HCT116 (cell line): ENCODE measurements at regions not wholly inside any gene's neighbourhood (a gene's known extent, or its start where the extent isn't known, plus 50 kb on each side); places are given as distances from the start of the nearest gene placed in this dataset.

Source experiments
- ATAC-seq: fragments of 200-7000 bp; cut with Tn5 transposase; 2 replicates; pipeline ENCODE4 v1.9.1; 2020; ENCODE audit warnings: mild to moderate bottlenecking, moderate library complexity
- BruUV-seq: library from RNA; stranded (reverse); fragments of 400-500 nt; replicated peaks from 2 replicates; lab custom pipeline; 2021; lab: Mats Ljungman, UMichigan
- CTCF ChIA-PET: fragments of 300-600 bp; sonication (Branson Sonifier 250); formaldehyde crosslinking; loops from one replicate; lab custom pipeline; 2021; ENCODE audit warnings: antibody characterized with exemption; lab: Charles Lee
- POLR2A ChIA-PET: fragments of 300-600, 350-600 bp; sonication (Branson Sonifier 250); formaldehyde crosslinking; loops from one replicate; lab custom pipeline; 2021; ENCODE audit warnings: antibody characterized with exemption; lab: Charles Lee
- RAD21 ChIA-PET, 2 experiments: fragments of 300-600 bp; sonication (Branson Sonifier 250); formaldehyde crosslinking; loops; one replicate each; lab custom pipeline; 2023; ENCODE audit warnings: low total read pairs in 2 of 2; ENCODE audit not compliant: uncharacterized antibody in 2 of 2, unreplicated experiment in 2 of 2, low non-redundant PET in 1 of 2; lab: Charles Lee
- DNase-seq: peaks from one replicate; pipeline ENCODE4 v3.0.0-alpha.2; 2010; ENCODE audit warnings: low read depth, low spot score
- H2AFZ ChIP-seq: fragments of 200-600 bp; shearing (Covaris generic), sonication (generic); 2 replicates; pipeline ENCODE4 v1.6.1; 2017; ENCODE audit warnings: low read depth, mixed run types, mixed read lengths, antibody characterized with exemption, low read length; ENCODE audit not compliant: poor library complexity, severe bottlenecking
- H3K27ac ChIP-seq: 2 replicates; pipeline ENCODE4 v1.5.1; 2012; ENCODE audit warnings: low read depth, low read length
- H3K27me3 ChIP-seq: fragments of 200-600 bp; sonication (generic); 2 replicates; pipeline ENCODE4 v1.6.1; 2016; ENCODE audit warnings: mixed run types, low read length, mixed read lengths; ENCODE audit not compliant: insufficient read depth
- H3K36me3 ChIP-seq, 2 experiments: fragments of 200-500 bp in 1 of 2; fragments of 200-600 bp in 1 of 2; sonication (Bioruptor generic) in 1 of 2; sonication (generic) in 1 of 2; 2 replicates each; pipeline versions ENCODE4 v1.5.1 to v1.6.1; 2014 to 2016; ENCODE audit warnings: low read length in 2 of 2, inconsistent platforms in 1 of 2, mixed read lengths in 1 of 2, mixed run types in 1 of 2; ENCODE audit not compliant: insufficient read depth in 2 of 2, control insufficient read depth in 1 of 2
- H3K4me1 ChIP-seq, 2 experiments: fragments of 200-600 bp in 1 of 2; sonication (generic) in 1 of 2; 2 replicates each; pipeline versions ENCODE4 v1.5.1 to v1.6.1; 2012 to 2017; ENCODE audit warnings: low read length in 2 of 2, inconsistent platforms in 1 of 2, mild to moderate bottlenecking in 1 of 2, mixed read lengths in 1 of 2, mixed run types in 1 of 2, moderate library complexity in 1 of 2; ENCODE audit not compliant: insufficient read depth in 2 of 2, control insufficient read depth in 1 of 2
- H3K4me2 ChIP-seq: fragments of 200-600 bp; sonication (generic); 2 replicates; pipeline ENCODE4 v1.6.1; 2017; ENCODE audit warnings: mixed run types, low read length, mixed read lengths
- H3K4me3 ChIP-seq, 2 experiments: fragments of 200-600 bp in 1 of 2; sonication (generic) in 1 of 2; replicated peaks in 1 of 2; 2 replicates each; pipeline ENCODE4 v1.5.1; 2011 to 2016; ENCODE audit warnings: low read length in 2 of 2, control low read depth in 1 of 2, low read depth in 1 of 2, mild to moderate bottlenecking in 1 of 2, mixed read lengths in 1 of 2, mixed run types in 1 of 2
- H3K79me2 ChIP-seq: fragments of 200-600 bp; sonication (generic); 2 replicates; pipeline ENCODE4 v1.6.1; 2017; ENCODE audit warnings: mild to moderate bottlenecking, mixed run types, low read length, moderate library complexity, mixed read lengths; ENCODE audit not compliant: insufficient read depth
- H3K9ac ChIP-seq: fragments of 200-600 bp; sonication (generic); 2 replicates; pipeline ENCODE4 v1.6.1; 2016; ENCODE audit warnings: low read length, mixed read lengths
- H3K9me2 ChIP-seq: fragments of 200-600 bp; sonication (generic), shearing (Covaris generic); 2 replicates; pipeline ENCODE4 v1.6.1; 2017; ENCODE audit warnings: mixed run types, mild to moderate bottlenecking, moderate library complexity; ENCODE audit not compliant: insufficient read depth
- H3K9me3 ChIP-seq, 2 experiments: fragments of 200-500 bp in 1 of 2; fragments of 200-600 bp in 1 of 2; sonication (Bioruptor generic) in 1 of 2; sonication (generic) in 1 of 2; 2 replicates each; pipeline ENCODE4 v1.6.1; 2014 to 2017; ENCODE audit warnings: low read length in 2 of 2, mixed read lengths in 2 of 2, inconsistent platforms in 1 of 2, low read depth in 1 of 2, mild to moderate bottlenecking in 1 of 2, mixed run types in 1 of 2, moderate library complexity in 1 of 2; ENCODE audit not compliant: control insufficient read depth in 1 of 2, insufficient read depth in 1 of 2
- H4K20me1 ChIP-seq: fragments of 200-600 bp; sonication (generic), shearing (Covaris generic); 2 replicates; pipeline ENCODE4 v1.6.1; 2017; ENCODE audit warnings: mixed run types, mild to moderate bottlenecking, moderate library complexity; ENCODE audit not compliant: insufficient read depth
- CEBPB ChIP-seq: IDR thresholded peaks from 2 replicates; pipeline ENCODE4 v1.6.1; 2012; ENCODE audit warnings: low read depth
- EZH2 ChIP-seq: fragments of 200-600 bp; sonication (generic); IDR thresholded peaks from 2 replicates; pipeline ENCODE4 v1.6.1; 2017; ENCODE audit warnings: antibody characterized with exemption, mixed run types
- EZH2phosphoT487 ChIP-seq: fragments of 200-600 bp; IDR thresholded peaks from 2 replicates; pipeline ENCODE4 v1.6.1; 2018; ENCODE audit warnings: antibody characterized with exemption, borderline replicate concordance
- POLR2AphosphoS5 ChIP-seq: IDR thresholded peaks from 2 replicates; pipeline ENCODE4 v1.6.1; 2011; ENCODE audit warnings: mild to moderate bottlenecking, low read depth, low read length, moderate library complexity
- RAD21 ChIP-seq: IDR thresholded peaks from 2 replicates; pipeline ENCODE4 v1.6.1; 2012; ENCODE audit warnings: low read depth, mild to moderate bottlenecking
- SIN3A ChIP-seq: IDR thresholded peaks from 2 replicates; pipeline ENCODE4 v1.6.1; 2012; ENCODE audit warnings: low read depth
- TCF7L2 ChIP-seq: IDR thresholded peaks from 2 replicates; pipeline ENCODE4 v1.7.0; 2011; ENCODE audit warnings: borderline replicate concordance, inconsistent platforms; ENCODE audit not compliant: insufficient read depth, insufficient read length; ENCODE audit errors: extremely low read depth
- ZFX ChIP-seq: fragments of 450-650 bp; IDR thresholded peaks from 2 replicates; pipeline ENCODE4 v1.6.1; 2017
- ZNF274 ChIP-seq: fragments of 200-500 bp; sonication (Bioruptor generic); IDR thresholded peaks from 2 replicates; pipeline ENCODE4 v1.6.1; 2014; ENCODE audit warnings: mild to moderate bottlenecking, low read depth, low read length, inconsistent platforms
- intact Hi-C: fragments of 100-400 bp; cut with micrococcal nuclease; formaldehyde crosslinking; loops from 2 replicates; pipeline ENCODE4 v1.10.0; 2022
- TF ChIP-seq, protein P1 (sequence below): IDR thresholded peaks from 2 replicates; pipeline ENCODE4 v1.6.1; 2012
- TF ChIP-seq, protein P2 (sequence below): IDR thresholded peaks from 2 replicates; pipeline ENCODE4 v1.6.1; 2011; ENCODE audit warnings: mild to moderate bottlenecking, low read length, moderate library complexity; ENCODE audit not compliant: insufficient replicate concordance; ENCODE audit errors: extremely low read depth
- TF ChIP-seq, protein P3 (sequence below): IDR thresholded peaks from 2 replicates; pipeline ENCODE4 v1.6.1; 2012; ENCODE audit warnings: low read depth

DNA sequence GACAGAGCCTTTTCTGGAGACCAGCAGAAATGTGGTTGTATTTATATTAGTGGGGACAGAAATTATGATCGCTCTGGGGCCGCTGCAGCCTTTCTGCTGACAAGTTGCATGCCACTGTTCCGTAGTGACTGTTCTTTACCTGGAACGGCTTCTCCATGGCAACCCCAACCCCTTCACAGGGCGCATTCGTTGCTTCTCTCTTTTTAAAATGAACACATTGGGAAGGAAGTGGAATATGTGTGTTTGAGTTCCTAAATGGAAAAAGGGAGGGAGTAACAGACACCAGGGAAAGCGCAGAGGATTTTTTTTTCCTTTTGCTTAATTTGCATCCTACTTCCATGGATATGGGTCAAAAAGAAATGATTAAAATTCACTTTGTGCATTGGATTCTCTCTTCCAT, 482.0 kb upstream of the SUCLG2 start:
- BruUV-seq, result no TSS peak
- H2AFZ ChIP-seq, result no peak overlapping the region

More for the DNA sequence above, 482.0 kb upstream of the SUCLG2 start:
- CTCF ChIA-PET, result no interaction called here
- Histone ChIP-seq H3K4me2 (no peak overlapping the region), H3K9ac (no peak overlapping the region), H4K20me1 (no peaks in the 10 kb centered on the region), H3K4me3 (no peak overlapping the region), H3K36me3 (no peaks in the 10 kb centered on the region), H3K9me2 (no peaks in the 10 kb centered on the region), H3K4me1 (no peaks in the 10 kb centered on the region), H3K79me2 (no peaks in the 10 kb centered on the region), H3K27ac (no peak overlapping the region), H3K9me3 (peaks cover 0 to 6% of the 10 kb centered on the region in 2 experiments; a peak in 2 of 4 replicates), H3K27me3 (no peaks in the 10 kb centered on the region)
- ATAC-seq, result no peak
- intact Hi-C loops, result no loop called here
- POLR2A ChIA-PET, result no interaction called here
- TF ChIP-seq, protein P1, sequence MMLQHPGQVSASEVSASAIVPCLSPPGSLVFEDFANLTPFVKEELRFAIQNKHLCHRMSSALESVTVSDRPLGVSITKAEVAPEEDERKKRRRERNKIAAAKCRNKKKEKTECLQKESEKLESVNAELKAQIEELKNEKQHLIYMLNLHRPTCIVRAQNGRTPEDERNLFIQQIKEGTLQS, result no peak
- TF ChIP-seq, protein P2, sequence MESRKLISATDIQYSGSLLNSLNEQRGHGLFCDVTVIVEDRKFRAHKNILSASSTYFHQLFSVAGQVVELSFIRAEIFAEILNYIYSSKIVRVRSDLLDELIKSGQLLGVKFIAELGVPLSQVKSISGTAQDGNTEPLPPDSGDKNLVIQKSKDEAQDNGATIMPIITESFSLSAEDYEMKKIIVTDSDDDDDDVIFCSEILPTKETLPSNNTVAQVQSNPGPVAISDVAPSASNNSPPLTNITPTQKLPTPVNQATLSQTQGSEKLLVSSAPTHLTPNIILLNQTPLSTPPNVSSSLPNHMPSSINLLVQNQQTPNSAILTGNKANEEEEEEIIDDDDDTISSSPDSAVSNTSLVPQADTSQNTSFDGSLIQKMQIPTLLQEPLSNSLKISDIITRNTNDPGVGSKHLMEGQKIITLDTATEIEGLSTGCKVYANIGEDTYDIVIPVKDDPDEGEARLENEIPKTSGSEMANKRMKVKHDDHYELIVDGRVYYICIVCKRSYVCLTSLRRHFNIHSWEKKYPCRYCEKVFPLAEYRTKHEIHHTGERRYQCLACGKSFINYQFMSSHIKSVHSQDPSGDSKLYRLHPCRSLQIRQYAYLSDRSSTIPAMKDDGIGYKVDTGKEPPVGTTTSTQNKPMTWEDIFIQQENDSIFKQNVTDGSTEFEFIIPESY, result no peak
- TF ChIP-seq TCF7L2, result no peak
- TF ChIP-seq ZNF274, result no peak
- no peak for TF ChIP-seq RAD21
- TF ChIP-seq EZH2, result no peak
- no peak for TF ChIP-seq CEBPB
- TF ChIP-seq, protein P3, sequence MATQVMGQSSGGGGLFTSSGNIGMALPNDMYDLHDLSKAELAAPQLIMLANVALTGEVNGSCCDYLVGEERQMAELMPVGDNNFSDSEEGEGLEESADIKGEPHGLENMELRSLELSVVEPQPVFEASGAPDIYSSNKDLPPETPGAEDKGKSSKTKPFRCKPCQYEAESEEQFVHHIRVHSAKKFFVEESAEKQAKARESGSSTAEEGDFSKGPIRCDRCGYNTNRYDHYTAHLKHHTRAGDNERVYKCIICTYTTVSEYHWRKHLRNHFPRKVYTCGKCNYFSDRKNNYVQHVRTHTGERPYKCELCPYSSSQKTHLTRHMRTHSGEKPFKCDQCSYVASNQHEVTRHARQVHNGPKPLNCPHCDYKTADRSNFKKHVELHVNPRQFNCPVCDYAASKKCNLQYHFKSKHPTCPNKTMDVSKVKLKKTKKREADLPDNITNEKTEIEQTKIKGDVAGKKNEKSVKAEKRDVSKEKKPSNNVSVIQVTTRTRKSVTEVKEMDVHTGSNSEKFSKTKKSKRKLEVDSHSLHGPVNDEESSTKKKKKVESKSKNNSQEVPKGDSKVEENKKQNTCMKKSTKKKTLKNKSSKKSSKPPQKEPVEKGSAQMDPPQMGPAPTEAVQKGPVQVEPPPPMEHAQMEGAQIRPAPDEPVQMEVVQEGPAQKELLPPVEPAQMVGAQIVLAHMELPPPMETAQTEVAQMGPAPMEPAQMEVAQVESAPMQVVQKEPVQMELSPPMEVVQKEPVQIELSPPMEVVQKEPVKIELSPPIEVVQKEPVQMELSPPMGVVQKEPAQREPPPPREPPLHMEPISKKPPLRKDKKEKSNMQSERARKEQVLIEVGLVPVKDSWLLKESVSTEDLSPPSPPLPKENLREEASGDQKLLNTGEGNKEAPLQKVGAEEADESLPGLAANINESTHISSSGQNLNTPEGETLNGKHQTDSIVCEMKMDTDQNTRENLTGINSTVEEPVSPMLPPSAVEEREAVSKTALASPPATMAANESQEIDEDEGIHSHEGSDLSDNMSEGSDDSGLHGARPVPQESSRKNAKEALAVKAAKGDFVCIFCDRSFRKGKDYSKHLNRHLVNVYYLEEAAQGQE, result no peak
- no peak for TF ChIP-seq POLR2AphosphoS5
- no peak for TF ChIP-seq SIN3A
- TF ChIP-seq EZH2phosphoT487, result no peak
- no peak for TF ChIP-seq ZFX
- RAD21 ChIA-PET, result no interaction called here
- DNase-seq, result no peak
